GM21576 (cell line): ENCODE measurements at regions not wholly inside any gene's neighbourhood (a gene's known extent, or its start where the extent isn't known, plus 50 kb on each side); places are given as distances from the start of the nearest gene placed in this dataset.
"Not testable (repeated sequence)": the region's sequence is repeated elsewhere in the genome, so short reads cannot be mapped to it uniquely, and the experiment has no call there.

Source experiments
- ATAC-seq: cut with Tn5 transposase; IDR thresholded peaks from one replicate; pipeline ENCODE4 v1.9.1; 2021; ENCODE audit warnings: mild to moderate bottlenecking, moderate library complexity; ENCODE audit not compliant: unreplicated experiment

DNA sequence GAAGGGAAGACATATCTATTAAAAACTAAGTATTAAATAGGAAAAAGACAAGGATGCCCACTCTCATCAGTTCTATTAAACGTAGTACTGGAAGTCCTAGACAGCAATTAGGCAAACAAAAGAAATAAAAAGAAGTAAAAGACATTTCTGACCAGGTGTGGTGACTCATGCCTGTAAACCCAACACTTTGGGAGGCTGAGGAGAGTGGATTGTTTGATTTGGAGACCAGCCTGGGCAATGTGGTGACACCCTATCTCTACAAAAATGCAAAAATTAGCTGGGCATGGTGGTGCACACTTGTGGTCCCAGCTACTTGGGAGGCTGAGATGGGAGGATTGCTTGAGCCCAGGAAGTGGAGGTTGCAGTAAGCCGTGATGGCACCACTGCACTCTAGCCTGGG is 1071.8 kb downstream of the FAT4 start:
- no peak for ATAC-seq

DNA sequence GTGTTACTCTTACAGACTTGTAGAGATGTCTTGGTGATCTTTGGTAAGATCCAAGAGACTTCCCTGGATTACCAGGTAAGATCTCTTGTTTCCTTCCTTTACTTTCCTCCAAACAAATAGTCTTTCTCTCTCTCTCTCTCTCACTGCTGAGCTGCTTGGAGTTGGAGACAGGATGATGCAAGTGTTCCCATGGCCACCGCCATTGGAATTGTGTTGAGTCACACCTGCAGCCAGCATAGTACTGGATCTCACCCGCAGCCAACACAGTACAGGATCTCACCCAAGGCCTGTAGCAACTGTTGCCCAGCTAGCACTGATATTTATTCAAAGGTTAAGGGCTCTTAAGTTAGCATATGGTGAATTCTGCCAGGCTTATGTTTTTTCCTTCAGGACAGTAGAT is 1080.9 kb downstream of the FAT4 start:
- no peak for ATAC-seq

DNA sequence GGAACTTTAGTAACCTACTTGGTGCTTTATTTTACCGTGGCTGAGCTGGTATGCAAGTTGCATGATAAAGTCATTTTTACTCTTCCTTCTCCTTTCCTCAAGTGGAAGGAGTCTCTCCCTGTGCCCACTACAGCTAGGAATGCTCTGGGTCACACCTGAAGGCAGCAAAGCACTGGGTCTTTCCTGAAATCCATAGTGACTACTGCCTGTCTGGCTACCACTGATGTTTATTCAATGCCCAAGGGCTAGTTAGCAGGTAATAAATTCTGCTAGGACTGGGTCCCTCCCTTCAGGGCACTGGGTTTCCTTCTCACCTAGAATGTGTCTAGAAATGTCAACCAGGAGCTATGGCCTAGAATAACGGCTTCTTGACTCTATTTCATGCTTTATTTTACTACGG is 1081.4 kb downstream of the FAT4 start:
- no peak for ATAC-seq

GRCh38 chr4:126396703-126397102 is 1081.9 kb downstream of the FAT4 start:
- no peak for ATAC-seq

DNA sequence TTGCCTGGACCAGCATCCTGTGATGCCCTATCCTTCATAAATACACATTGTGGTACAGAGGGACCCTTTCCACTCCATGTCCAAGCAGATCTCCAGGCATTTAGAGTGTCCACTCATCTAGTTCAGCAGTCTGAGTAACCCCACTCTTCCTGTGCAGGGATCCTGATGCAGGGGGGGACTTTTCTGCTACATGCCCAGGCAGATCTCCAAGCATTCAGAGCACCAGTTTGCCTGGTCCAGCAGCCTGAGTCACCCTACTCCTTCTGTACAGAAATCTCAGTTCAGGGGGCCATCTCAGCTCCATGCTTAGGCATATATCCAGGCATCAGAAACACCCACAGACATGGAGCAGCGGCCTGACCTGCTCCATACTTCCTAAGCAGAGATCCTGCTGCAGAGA is 1089.8 kb downstream of the FAT4 start:
- no peak for ATAC-seq

DNA sequence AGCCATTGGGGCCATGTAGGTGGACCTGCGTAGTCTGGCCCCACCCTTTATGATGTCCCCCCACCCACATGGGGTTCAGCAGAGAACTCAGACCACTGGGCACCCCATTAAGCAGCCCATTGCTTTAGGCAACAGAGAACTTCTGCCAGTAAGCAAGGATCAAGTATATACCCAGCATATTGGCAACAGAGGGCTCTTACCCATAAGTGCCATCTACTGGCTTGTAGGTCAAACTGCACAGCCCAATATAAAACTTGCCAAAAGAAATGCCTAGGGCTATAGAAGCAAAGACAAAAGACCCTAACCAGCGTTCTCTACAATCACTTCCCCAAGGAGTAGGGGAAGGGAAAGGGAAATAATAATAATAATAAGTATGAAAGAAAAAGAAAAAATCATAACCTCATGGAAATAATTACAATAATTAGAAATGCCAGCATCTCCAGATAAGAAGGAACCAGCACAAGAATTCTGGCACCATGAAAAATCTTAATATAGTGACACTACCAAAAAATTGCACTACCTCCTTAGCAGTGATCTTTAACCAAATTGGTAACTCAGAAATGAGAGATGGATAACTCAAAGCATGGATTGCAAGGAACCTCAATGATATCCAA is 1090.7 kb downstream of the FAT4 start:
- ATAC-seq = no peak

GRCh38 chr4:126409746-126410145 is 1095.0 kb downstream of the FAT4 start:
- no peak for ATAC-seq

- no peak for ATAC-seq
Observed at GRCh38 chr4:126411047-126411446, 1096.3 kb downstream of the FAT4 start.

GRCh38 chr4:126412310-126412709 is 1097.6 kb downstream of the FAT4 start:
- ATAC-seq = not testable (repeated sequence)

- ATAC-seq = no peak
Observed at GRCh38 chr4:126414741-126415140, 1100.0 kb downstream of the FAT4 start.

GRCh38 chr4:126419266-126419665 is 1104.5 kb downstream of the FAT4 start:
- ATAC-seq = no peak

- no peak for ATAC-seq
Observed at GRCh38 chr4:126427853-126428252, 1113.1 kb downstream of the FAT4 start.

- no peak for ATAC-seq
Observed at GRCh38 chr4:126431049-126431448, 1116.3 kb downstream of the FAT4 start.

DNA sequence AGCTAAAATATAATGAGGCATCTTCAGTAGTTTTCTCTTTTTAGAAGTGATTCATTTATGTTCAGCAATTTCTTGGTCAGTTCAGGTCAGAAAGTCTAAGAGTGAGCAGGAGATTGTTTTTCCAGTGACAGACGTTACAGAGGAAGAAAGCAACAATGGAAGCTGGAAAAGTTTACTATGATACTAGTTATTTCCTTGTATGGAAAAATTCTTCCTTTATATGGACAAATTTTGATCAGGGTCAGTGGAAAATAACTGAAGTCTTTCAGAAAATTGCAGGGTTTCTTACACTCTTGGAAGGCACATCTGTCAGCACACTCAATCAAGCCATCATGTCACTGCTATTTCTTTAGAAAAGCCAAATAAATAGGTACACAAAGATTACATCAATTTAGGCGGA is 1120.7 kb downstream of the FAT4 start:
- no peak for ATAC-seq

DNA sequence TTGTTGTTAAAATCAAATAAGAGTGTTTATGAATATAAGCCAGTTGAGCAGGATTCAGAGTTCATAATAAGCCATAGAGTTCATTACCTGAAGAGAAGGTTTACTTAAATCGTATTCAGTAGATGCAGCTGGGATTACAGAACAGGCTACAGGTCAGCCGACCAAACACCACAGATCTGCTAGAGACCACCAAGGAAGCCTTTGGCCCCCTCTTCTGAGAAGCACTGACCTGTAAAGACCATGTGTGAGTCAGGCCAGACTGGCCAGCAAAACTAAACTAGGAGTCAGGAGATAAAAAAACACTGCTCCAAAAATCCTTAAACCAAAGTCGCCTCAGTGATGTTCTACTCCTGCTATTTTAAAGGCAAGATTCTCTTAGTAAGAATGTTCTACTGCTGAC is 1125.5 kb downstream of the FAT4 start:
- no peak for ATAC-seq

DNA sequence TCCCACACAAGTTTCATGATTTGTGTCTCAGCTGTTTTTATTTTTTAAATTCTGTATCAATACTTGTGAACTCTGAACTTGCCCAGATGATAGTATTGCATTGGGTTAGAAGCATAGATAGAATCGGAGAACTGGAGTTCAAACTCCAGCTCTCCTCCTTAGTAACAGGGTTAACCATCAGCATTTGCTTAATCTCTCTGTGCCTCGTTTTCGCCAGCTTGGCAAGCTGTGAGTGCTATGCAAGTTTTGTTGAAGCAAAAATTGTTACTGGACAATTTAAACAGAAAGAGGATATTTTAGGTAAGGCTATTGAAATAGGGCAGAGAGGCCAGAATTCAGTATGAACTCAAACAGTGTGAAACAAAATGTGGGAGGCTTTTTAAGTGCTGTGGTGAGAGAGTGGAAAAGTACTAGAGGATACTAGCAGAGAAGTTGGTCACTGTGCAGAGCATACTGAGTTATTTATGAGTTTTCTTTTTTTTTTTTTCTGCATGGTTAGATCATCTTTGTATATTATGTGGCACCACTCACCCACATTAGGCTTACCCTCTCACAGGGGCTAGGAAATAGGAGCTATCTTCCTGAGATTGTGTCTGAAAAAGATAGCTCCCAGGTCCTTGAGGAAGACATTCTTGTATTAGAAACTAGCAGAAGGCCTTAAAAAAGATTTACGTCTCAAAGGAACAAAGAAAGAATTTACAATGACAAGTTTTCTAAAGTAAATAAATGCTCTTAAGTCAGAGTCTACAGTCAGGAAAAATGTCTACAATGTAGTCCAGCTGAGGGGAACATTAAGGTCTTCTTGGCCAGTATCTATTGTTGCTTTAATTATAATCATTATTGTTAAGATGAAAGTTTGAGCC is 1126.6 kb downstream of the FAT4 start:
- no peak for ATAC-seq

GRCh38 chr4:126445596-126445995 is 1130.8 kb downstream of the FAT4 start:
- ATAC-seq = no peak

DNA sequence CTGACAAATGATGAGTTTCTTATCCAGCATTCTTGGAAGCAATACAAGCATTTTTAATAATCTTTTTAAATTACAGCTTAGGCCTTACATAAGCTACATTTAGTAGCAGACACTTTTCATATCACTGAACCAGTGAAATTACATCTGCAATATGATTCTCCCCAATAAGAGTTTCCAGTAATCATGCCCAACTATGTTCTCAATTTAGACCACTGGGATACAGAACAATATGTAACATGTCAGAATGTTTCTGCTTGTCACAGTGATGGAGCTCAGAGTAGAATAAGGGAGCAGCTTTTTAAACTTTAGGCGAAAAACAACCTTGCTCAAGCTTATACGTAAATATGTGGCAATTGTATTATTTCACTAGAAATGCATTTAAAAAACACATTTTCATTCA is 1132.2 kb downstream of the FAT4 start:
- ATAC-seq = no peak

DNA sequence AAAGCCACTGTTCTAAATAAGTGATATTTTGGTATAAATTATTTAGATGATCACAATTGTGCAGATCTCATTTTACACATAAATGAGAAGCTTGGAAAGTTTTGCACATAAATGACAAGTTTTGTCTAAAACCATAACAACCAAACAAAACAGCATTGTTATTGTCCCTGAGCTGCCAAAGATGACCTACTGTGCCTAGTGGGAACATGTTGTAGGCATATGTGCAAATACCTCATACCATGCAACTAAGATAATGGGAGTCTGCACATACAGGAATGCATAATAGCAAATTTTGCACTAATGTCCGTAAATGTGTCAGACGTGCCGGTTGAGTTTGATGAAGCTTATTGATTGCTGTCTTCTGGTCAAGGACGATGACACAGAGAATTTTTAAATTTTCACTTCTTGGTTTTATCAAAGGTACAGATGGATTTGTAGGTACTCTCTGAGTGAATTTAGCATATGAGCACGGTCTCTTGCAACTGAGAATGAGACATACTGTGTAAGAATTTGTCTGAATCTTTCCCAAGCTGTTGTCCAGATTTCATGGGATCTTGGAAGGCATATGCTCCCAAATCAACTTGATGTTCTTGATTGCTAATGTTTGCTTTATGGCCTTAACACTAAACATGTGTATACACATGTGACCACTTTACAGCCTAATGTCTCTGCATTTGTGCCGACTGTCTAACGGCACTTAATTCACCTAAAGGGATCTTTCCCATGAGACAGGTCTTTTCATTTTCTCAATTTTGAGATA is 1133.5 kb downstream of the FAT4 start:
- no peak for ATAC-seq

- ATAC-seq = no peak
Observed at GRCh38 chr4:126451237-126451873, 1136.6 kb downstream of the FAT4 start.

DNA sequence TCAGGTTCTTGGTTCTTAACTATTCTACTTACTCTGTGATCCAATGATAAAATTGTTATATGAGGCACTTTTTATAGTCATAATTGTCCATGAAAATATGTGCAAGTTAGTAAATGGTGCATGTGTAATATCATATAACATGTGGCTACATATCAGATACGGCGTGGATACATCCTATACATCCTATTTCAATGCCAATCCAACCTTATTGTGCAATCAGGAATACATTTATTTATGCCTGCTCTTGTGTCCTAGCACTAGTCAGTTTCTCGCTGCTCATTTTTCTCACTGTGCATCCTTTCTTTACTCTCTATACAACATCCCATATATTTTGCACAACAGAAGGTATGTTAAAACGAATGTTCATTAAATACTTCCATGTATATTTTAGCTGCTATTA is 1141.1 kb downstream of the FAT4 start:
- no peak for ATAC-seq
